Activated CD8-positive, alpha-beta memory T cell treated with anti-CD3 and anti-CD28 coated beads, Interleukin-2, amount 10 ng/mL, durations not matched to agents 7 days and 5 days (primary cell): ENCODE measurements at regions not wholly inside any gene's neighbourhood (a gene's known extent, or its start where the extent isn't known, plus 50 kb on each side); places are given as distances from the start of the nearest gene placed in this dataset.
"Not testable (repeated sequence)": the region's sequence is repeated elsewhere in the genome, so short reads cannot be mapped to it uniquely, and the experiment has no call there.

Source experiments
- ATAC-seq: fragments of 150-1000 bp; cut with Tn5 transposase; one replicate; pipeline ENCODE4 v1.10.0; 2021; ENCODE audit warnings: moderate library complexity
- CTCF ChIA-PET: fragments of 350-600 bp; sonication (Branson Sonifier 250); formaldehyde crosslinking; loops from one replicate; lab custom pipeline; 2021; ENCODE audit warnings: antibody characterized with exemption; lab: Charles Lee
- DNase-seq: peaks from one replicate; pipeline ENCODE4 v3.0.0-alpha.2; 2020
- H3K27ac Mint-ChIP-seq: one replicate; pipeline ENCODE4 v1.8.0; 2021; ENCODE audit warnings: mild to moderate bottlenecking, mixed read lengths
- H3K27me3 Mint-ChIP-seq: one replicate; pipeline ENCODE4 v1.8.0; 2021; ENCODE audit warnings: mixed read lengths
- H3K36me3 Mint-ChIP-seq: one replicate; pipeline ENCODE4 v1.8.0; 2021; ENCODE audit warnings: mild to moderate bottlenecking, mixed read lengths
- H3K4me1 Mint-ChIP-seq: one replicate; pipeline ENCODE4 v1.8.0; 2021; ENCODE audit warnings: mixed read lengths
- H3K4me3 Mint-ChIP-seq: one replicate; pipeline ENCODE4 v1.8.0; 2021; ENCODE audit warnings: mild to moderate bottlenecking, moderate library complexity, mixed read lengths
- H3K9me3 Mint-ChIP-seq: one replicate; pipeline ENCODE4 v1.8.0; 2022; ENCODE audit warnings: low read depth, mixed read lengths

GRCh38 chr1:157269656-157270375 is 131.6 kb upstream of the ETV3 start:
- Mint-ChIP-seq H3K27me3 (peaks cover 26% of the 10 kb centered on the region), H3K4me3 (no peak overlapping the region), H3K27ac (no peak overlapping the region), H3K36me3 (no peaks in the 10 kb centered on the region), H3K9me3 (no peaks in the 10 kb centered on the region), H3K4me1 (no peaks in the 10 kb centered on the region)
- ATAC-seq (no peak), DNase-seq (no peak)
- CTCF ChIA-PET = no interaction called here

- DNase-seq (no peak), ATAC-seq (no peak)
- H3K9me3 Mint-ChIP-seq = no peaks in the 10 kb centered on the region
- CTCF ChIA-PET = no interaction called here
- no peaks in the 10 kb centered on the region for H3K4me1 Mint-ChIP-seq
- no peak overlapping the region for H3K27ac Mint-ChIP-seq
- no peaks in the 10 kb centered on the region for H3K36me3 Mint-ChIP-seq
- H3K4me3 Mint-ChIP-seq = no peak overlapping the region
- H3K27me3 Mint-ChIP-seq = peaks cover 24% of the 10 kb centered on the region
These were observed 124.7 kb upstream of the ETV3 start for GRCh38 chr1:157262891-157263290.

- Mint-ChIP-seq H3K9me3 (no peaks in the 10 kb centered on the region), H3K27ac (no peak overlapping the region), H3K27me3 (peaks cover 21% of the 10 kb centered on the region), H3K4me3 (no peak overlapping the region), H3K4me1 (no peaks in the 10 kb centered on the region), H3K36me3 (no peaks in the 10 kb centered on the region)
- CTCF ChIA-PET = no interaction called here
- ATAC-seq (no peak), DNase-seq (no peak)
These were observed 124.2 kb upstream of the ETV3 start for GRCh38 chr1:157262422-157262821.

- H3K27ac Mint-ChIP-seq, H3K4me3 Mint-ChIP-seq, H3K9me3 Mint-ChIP-seq, H3K4me1 Mint-ChIP-seq, DNase-seq, ATAC-seq, CTCF ChIA-PET, H3K36me3 Mint-ChIP-seq: not testable (repeated sequence)
- H3K27me3 Mint-ChIP-seq = peaks cover 22% of the 10 kb centered on the region
These were observed 117.7 kb upstream of the ETV3 start for GRCh38 chr1:157255891-157256290.

GRCh38 chr1:157254183-157254582 is 116.0 kb upstream of the ETV3 start:
- H3K4me1 Mint-ChIP-seq, DNase-seq, H3K9me3 Mint-ChIP-seq, H3K4me3 Mint-ChIP-seq, ATAC-seq, H3K36me3 Mint-ChIP-seq, CTCF ChIA-PET, H3K27ac Mint-ChIP-seq: not testable (repeated sequence)
- peaks cover 31% of the 10 kb centered on the region for H3K27me3 Mint-ChIP-seq

GRCh38 chr1:157252473-157252872 is 114.3 kb upstream of the ETV3 start:
- no peaks in the 10 kb centered on the region for H3K9me3 Mint-ChIP-seq
- peaks cover 41% of the 10 kb centered on the region for H3K27me3 Mint-ChIP-seq
- no peak overlapping the region for H3K27ac Mint-ChIP-seq
- H3K4me3 Mint-ChIP-seq = no peak overlapping the region
- DNase-seq (no peak), ATAC-seq (no peak)
- H3K4me1 Mint-ChIP-seq = no peaks in the 10 kb centered on the region
- CTCF ChIA-PET = no interaction called here
- H3K36me3 Mint-ChIP-seq = no peaks in the 10 kb centered on the region

- ATAC-seq (no peak), DNase-seq (no peak)
- CTCF ChIA-PET = no interaction called here
- Mint-ChIP-seq H3K4me1 (no peaks in the 10 kb centered on the region), H3K9me3 (no peaks in the 10 kb centered on the region), H3K27ac (no peak overlapping the region), H3K27me3 (peaks cover 43% of the 10 kb centered on the region), H3K36me3 (no peaks in the 10 kb centered on the region), H3K4me3 (no peak overlapping the region)
These were observed 111.5 kb upstream of the ETV3 start for GRCh38 chr1:157249739-157250138.

- no peaks in the 10 kb centered on the region for H3K36me3 Mint-ChIP-seq
- no peak for ATAC-seq
- H3K4me3 Mint-ChIP-seq = no peak overlapping the region
- CTCF ChIA-PET = no interaction called here
- H3K9me3 Mint-ChIP-seq = no peaks in the 10 kb centered on the region
- H3K27me3 Mint-ChIP-seq = peaks cover 42% of the 10 kb centered on the region
- no peaks in the 10 kb centered on the region for H3K4me1 Mint-ChIP-seq
- no peak overlapping the region for H3K27ac Mint-ChIP-seq
- DNase-seq = no peak
These were observed 111.1 kb upstream of the ETV3 start for GRCh38 chr1:157249326-157249725.

- H3K27ac Mint-ChIP-seq, H3K4me1 Mint-ChIP-seq, H3K36me3 Mint-ChIP-seq, DNase-seq, ATAC-seq, CTCF ChIA-PET, H3K9me3 Mint-ChIP-seq, H3K4me3 Mint-ChIP-seq: not testable (repeated sequence)
- peaks cover 42% of the 10 kb centered on the region for H3K27me3 Mint-ChIP-seq
These were observed 109.5 kb upstream of the ETV3 start for GRCh38 chr1:157247764-157248049.

GRCh38 chr1:157247005-157247763 is 109.0 kb upstream of the ETV3 start:
- no peak overlapping the region for H3K4me3 Mint-ChIP-seq
- no peaks in the 10 kb centered on the region for H3K4me1 Mint-ChIP-seq
- peaks cover 42% of the 10 kb centered on the region for H3K27me3 Mint-ChIP-seq
- H3K27ac Mint-ChIP-seq = no peak overlapping the region
- CTCF ChIA-PET = no interaction called here
- DNase-seq (no peak), ATAC-seq (no peak)
- H3K36me3 Mint-ChIP-seq = no peaks in the 10 kb centered on the region
- H3K9me3 Mint-ChIP-seq = no peaks in the 10 kb centered on the region

- CTCF ChIA-PET = no interaction called here
- Mint-ChIP-seq H3K27ac (no peak overlapping the region), H3K4me3 (no peak overlapping the region), H3K27me3 (peaks cover 38% of the 10 kb centered on the region), H3K4me1 (no peaks in the 10 kb centered on the region), H3K36me3 (no peaks in the 10 kb centered on the region), H3K9me3 (no peaks in the 10 kb centered on the region)
- no peak for DNase-seq
- ATAC-seq = no peak
These were observed 107.6 kb upstream of the ETV3 start for GRCh38 chr1:157245823-157246222.

GRCh38 chr1:157241185-157241538 is 103.0 kb upstream of the ETV3 start:
- CTCF ChIA-PET = no interaction called here
- Mint-ChIP-seq H3K4me1 (no peaks in the 10 kb centered on the region), H3K4me3 (no peak overlapping the region), H3K27ac (no peak overlapping the region), H3K36me3 (no peaks in the 10 kb centered on the region), H3K9me3 (no peaks in the 10 kb centered on the region), H3K27me3 (peaks cover 31% of the 10 kb centered on the region)
- DNase-seq (no peak), ATAC-seq (no peak)

GRCh38 chr1:157240495-157241184 is 102.4 kb upstream of the ETV3 start:
- H3K36me3 Mint-ChIP-seq = no peaks in the 10 kb centered on the region
- no peak overlapping the region for H3K27ac Mint-ChIP-seq
- DNase-seq (no peak), ATAC-seq (no peak)
- H3K4me3 Mint-ChIP-seq = no peak overlapping the region
- CTCF ChIA-PET = no interaction called here
- H3K9me3 Mint-ChIP-seq = no peaks in the 10 kb centered on the region
- no peaks in the 10 kb centered on the region for H3K4me1 Mint-ChIP-seq
- H3K27me3 Mint-ChIP-seq = peaks cover 35% of the 10 kb centered on the region

- H3K4me3 Mint-ChIP-seq = no peak overlapping the region
- H3K4me1 Mint-ChIP-seq = peaks cover 2% of the 10 kb centered on the region
- H3K27ac Mint-ChIP-seq = no peak overlapping the region
- DNase-seq (no peak), ATAC-seq (no peak)
- no peaks in the 10 kb centered on the region for H3K36me3 Mint-ChIP-seq
- CTCF ChIA-PET = no interaction called here
- peaks cover 36% of the 10 kb centered on the region for H3K27me3 Mint-ChIP-seq
- H3K9me3 Mint-ChIP-seq = no peaks in the 10 kb centered on the region
These were observed 101.7 kb upstream of the ETV3 start for GRCh38 chr1:157239936-157240335.
